Activated CD8-positive, alpha-beta T cell treated with anti-CD3 and anti-CD28 coated beads for 36 hours (primary cell): ENCODE measurements at regions not wholly inside any gene's neighbourhood (a gene's known extent, or its start where the extent isn't known, plus 50 kb on each side); places are given as distances from the start of the nearest gene placed in this dataset.
"Not testable (repeated sequence)": the region's sequence is repeated elsewhere in the genome, so short reads cannot be mapped to it uniquely, and the experiment has no call there.

Source experiments
- ATAC-seq: fragments of 200-7000 bp; cut with Tn5 transposase; one replicate; pipeline ENCODE4 v1.10.0; 2021; ENCODE audit warnings: mild to moderate bottlenecking, moderate library complexity
- CTCF ChIA-PET: fragments of 350-600 bp; sonication (Branson Sonifier 250); formaldehyde crosslinking; loops from one replicate; lab custom pipeline; 2021; ENCODE audit warnings: antibody characterized with exemption; lab: Charles Lee
- POLR2A ChIA-PET: fragments of 350-600 bp; sonication (Branson Sonifier 250); formaldehyde crosslinking; loops from one replicate; lab custom pipeline; 2021; ENCODE audit warnings: antibody characterized with exemption; lab: Charles Lee
- DNase-seq: peaks from one replicate; pipeline ENCODE4 v3.0.0-alpha.2; 2020
- H3K27ac Mint-ChIP-seq: one replicate; pipeline ENCODE4 v1.8.0; 2021; ENCODE audit warnings: mild to moderate bottlenecking, mixed read lengths
- H3K27me3 Mint-ChIP-seq: one replicate; pipeline ENCODE4 v1.8.0; 2021; ENCODE audit warnings: mixed read lengths
- H3K36me3 Mint-ChIP-seq: one replicate; pipeline ENCODE4 v1.8.0; 2021; ENCODE audit warnings: low read depth, mixed read lengths
- H3K4me1 Mint-ChIP-seq: one replicate; pipeline ENCODE4 v1.8.0; 2021; ENCODE audit warnings: low read depth, mixed read lengths
- H3K4me3 Mint-ChIP-seq: one replicate; pipeline ENCODE4 v1.8.0; 2021; ENCODE audit warnings: mild to moderate bottlenecking, moderate library complexity, mixed read lengths
- H3K9me3 Mint-ChIP-seq: one replicate; pipeline ENCODE4 v1.8.0; 2021; ENCODE audit warnings: mixed read lengths
- CTCF ChIP-seq: fragments of 200-600 bp; IDR thresholded peaks from one replicate; pipeline ENCODE4 v1.8.0; 2022; ENCODE audit warnings: antibody characterized with exemption, mild to moderate bottlenecking
- intact Hi-C: fragments of 100-400 bp; cut with micrococcal nuclease; formaldehyde crosslinking; loops from one replicate; pipeline ENCODE4 v1.10.0; 2022

- peak; percentile 23 for TF ChIP-seq CTCF
- intact Hi-C loops, H3K4me3 Mint-ChIP-seq, DNase-seq, H3K9me3 Mint-ChIP-seq, POLR2A ChIA-PET, H3K36me3 Mint-ChIP-seq, H3K27me3 Mint-ChIP-seq, H3K27ac Mint-ChIP-seq, CTCF ChIA-PET, H3K4me1 Mint-ChIP-seq: not testable (repeated sequence)
- peak; percentile 73 for ATAC-seq
Observed at GRCh38 chr16:29094729-29095624, 110.1 kb downstream of the LAT start.

- H3K4me3 Mint-ChIP-seq, H3K36me3 Mint-ChIP-seq, H3K9me3 Mint-ChIP-seq, CTCF ChIA-PET, POLR2A ChIA-PET, H3K27me3 Mint-ChIP-seq, H3K4me1 Mint-ChIP-seq, intact Hi-C loops, DNase-seq, H3K27ac Mint-ChIP-seq: not testable (repeated sequence)
- peak; percentile 20 for ATAC-seq
Observed at GRCh38 chr16:29094325-29094724, 109.5 kb downstream of the LAT start.

GRCh38 chr16:29089679-29090078 is 104.8 kb downstream of the LAT start:
- H3K36me3 Mint-ChIP-seq, H3K4me1 Mint-ChIP-seq, intact Hi-C loops, H3K4me3 Mint-ChIP-seq, H3K27ac Mint-ChIP-seq, DNase-seq, ATAC-seq, H3K9me3 Mint-ChIP-seq, H3K27me3 Mint-ChIP-seq, POLR2A ChIA-PET, CTCF ChIA-PET: not testable (repeated sequence)

GRCh38 chr16:29087673-29088072 is 102.8 kb downstream of the LAT start:
- H3K27me3 Mint-ChIP-seq, H3K9me3 Mint-ChIP-seq, H3K4me3 Mint-ChIP-seq, intact Hi-C loops, CTCF ChIA-PET, POLR2A ChIA-PET, H3K36me3 Mint-ChIP-seq: not testable (repeated sequence)
- DNase-seq = peak; percentile 10
- Mint-ChIP-seq H3K27ac (peak overlapping the region; percentile 67), H3K4me1 (peaks cover 11% of the 10 kb centered on the region)
- peak; percentile 30 for ATAC-seq

- ATAC-seq = peak; percentile 75
- H3K9me3 Mint-ChIP-seq, H3K4me1 Mint-ChIP-seq, POLR2A ChIA-PET, CTCF ChIA-PET, H3K36me3 Mint-ChIP-seq, intact Hi-C loops, H3K27me3 Mint-ChIP-seq: not testable (repeated sequence)
- peak overlapping the region; percentile 63 for H3K27ac Mint-ChIP-seq
- H3K4me3 Mint-ChIP-seq = peak overlapping the region; percentile 78
- DNase-seq = peak; percentile 25
Observed at GRCh38 chr16:29081829-29082639, 97.2 kb downstream of the LAT start.

- H3K9me3 Mint-ChIP-seq, H3K27me3 Mint-ChIP-seq, H3K36me3 Mint-ChIP-seq, intact Hi-C loops: not testable (repeated sequence)
- POLR2A ChIA-PET = interaction anchor here (0.8 to 1.2 kb wide), 2 partner anchors 53 to 101 kb away, joined by 3 read pairs; no protein-coding TSS in a partner anchor
- Mint-ChIP-seq H3K27ac (peak overlapping the region; percentile 99), H3K4me3 (peak overlapping the region; percentile 96), H3K4me1 (peaks cover 14% of the 10 kb centered on the region)
- CTCF ChIA-PET = interaction anchor here (0.7 to 1.7 kb wide), 3 partner anchors 101 to 129 kb away, joined by 3 to 4 read pairs (median 3); no protein-coding TSS in a partner anchor
- peak; percentile 94 for ATAC-seq
- DNase-seq = peak; percentile 57
Observed at GRCh38 chr16:29074554-29075402, 89.9 kb downstream of the LAT start.

- H3K27me3 Mint-ChIP-seq, H3K36me3 Mint-ChIP-seq, CTCF ChIA-PET, H3K27ac Mint-ChIP-seq, POLR2A ChIA-PET, H3K9me3 Mint-ChIP-seq, DNase-seq, H3K4me3 Mint-ChIP-seq, H3K4me1 Mint-ChIP-seq, ATAC-seq, intact Hi-C loops: not testable (repeated sequence)
Observed at GRCh38 chr16:29062235-29062634, 77.4 kb downstream of the LAT start.

GRCh38 chr16:29061467-29061921 is 76.6 kb downstream of the LAT start:
- H3K27ac Mint-ChIP-seq, ATAC-seq, intact Hi-C loops, CTCF ChIA-PET, DNase-seq, H3K36me3 Mint-ChIP-seq, H3K9me3 Mint-ChIP-seq, POLR2A ChIA-PET, H3K4me3 Mint-ChIP-seq, H3K4me1 Mint-ChIP-seq, H3K27me3 Mint-ChIP-seq: not testable (repeated sequence)

- H3K4me1 Mint-ChIP-seq, H3K36me3 Mint-ChIP-seq, H3K27me3 Mint-ChIP-seq, DNase-seq, ATAC-seq, intact Hi-C loops, POLR2A ChIA-PET, CTCF ChIA-PET, H3K27ac Mint-ChIP-seq, H3K9me3 Mint-ChIP-seq, H3K4me3 Mint-ChIP-seq: not testable (repeated sequence)
Observed at GRCh38 chr16:29060022-29060810, 75.4 kb downstream of the LAT start.
